OCI-LY7 (cell line): ENCODE measurements at regions not wholly inside any gene's neighbourhood (a gene's known extent, or its start where the extent isn't known, plus 50 kb on each side); places are given as distances from the start of the nearest gene placed in this dataset.
"Not testable (repeated sequence)": the region's sequence is repeated elsewhere in the genome, so short reads cannot be mapped to it uniquely, and the experiment has no call there.

Experiments used
- BruUV-seq: library from RNA; stranded (reverse); fragments of 400-500 nt; replicated peaks from 2 replicates; lab custom pipeline; 2021; lab: Mats Ljungman, UMichigan
- CTCF ChIA-PET: fragments of 300-600 bp; sonication (Branson Sonifier 250); formaldehyde crosslinking; loops from one replicate; lab custom pipeline; 2022; ENCODE audit warnings: antibody characterized with exemption; ENCODE audit not compliant: unreplicated experiment; lab: Charles Lee
- POLR2A ChIA-PET: fragments of 300-600 bp; sonication (Branson Sonifier 250); formaldehyde crosslinking; loops from one replicate; lab custom pipeline; 2022; ENCODE audit warnings: antibody characterized with exemption; lab: Charles Lee
- DNase-seq: peaks from one replicate; pipeline ENCODE4 v3.0.0-alpha.2; 2015; ENCODE audit warnings: low spot score
- H2AFZ ChIP-seq: fragments of 200-600 bp; sonication (generic), shearing (Covaris generic); 2 replicates; pipeline ENCODE4 v1.6.1; 2014; ENCODE audit warnings: mild to moderate bottlenecking, antibody characterized with exemption, low read length, moderate library complexity
- H3K27ac ChIP-seq: fragments of 200-600 bp; sonication (generic); 2 replicates; pipeline ENCODE4 v1.5.1; 2014; ENCODE audit warnings: mixed run types, low read depth, mild to moderate bottlenecking, moderate library complexity, low read length, inconsistent platforms; ENCODE audit not compliant: poor library complexity, severe bottlenecking
- H3K36me3 ChIP-seq: fragments of 200-600 bp; sonication (generic); 2 replicates; pipeline ENCODE4 v1.6.1; 2014; ENCODE audit warnings: mild to moderate bottlenecking, antibody characterized with exemption, low read length, moderate library complexity, mixed read lengths; ENCODE audit not compliant: insufficient read depth
- H3K4me1 ChIP-seq: fragments of 200-600 bp; sonication (generic); 2 replicates; pipeline ENCODE4 v1.5.1; 2014; ENCODE audit warnings: mild to moderate bottlenecking, low read length; ENCODE audit not compliant: insufficient read depth, poor library complexity, severe bottlenecking
- H3K4me2 ChIP-seq: fragments of 200-600 bp; sonication (generic); 2 replicates; pipeline ENCODE4 v1.6.1; 2014; ENCODE audit warnings: mild to moderate bottlenecking, low read length
- H3K4me3 ChIP-seq: fragments of 200-600 bp; sonication (generic); 2 replicates; pipeline ENCODE4 v1.5.1; 2014; ENCODE audit warnings: mild to moderate bottlenecking, low read depth, low read length; ENCODE audit not compliant: poor library complexity, severe bottlenecking
- H3K79me2 ChIP-seq: fragments of 200-600 bp; sonication (generic); 2 replicates; pipeline ENCODE4 v1.6.1; 2016; ENCODE audit warnings: low read depth, mild to moderate bottlenecking, low read length, moderate library complexity, mixed read lengths; ENCODE audit not compliant: insufficient read depth
- H3K9me2 ChIP-seq: fragments of 200-600 bp; sonication (generic); 2 replicates; pipeline ENCODE4 v1.6.1; 2016; ENCODE audit warnings: mild to moderate bottlenecking, low read length, mixed read lengths; ENCODE audit not compliant: insufficient read depth
- H3K9me3 ChIP-seq: fragments of 200-600 bp; sonication (generic); 2 replicates; pipeline ENCODE4 v1.6.1; 2014; ENCODE audit warnings: mild to moderate bottlenecking, mixed run types, low read length, mixed read lengths
- H4K20me1 ChIP-seq: fragments of 200-600 bp; sonication (generic); 2 replicates; pipeline ENCODE4 v1.6.1; 2014; ENCODE audit warnings: mild to moderate bottlenecking, antibody characterized with exemption, low read length, moderate library complexity, mixed read lengths; ENCODE audit not compliant: insufficient read depth
- EZH2phosphoT487 ChIP-seq: fragments of 200-600 bp; sonication (generic); IDR thresholded peaks from 2 replicates; pipeline ENCODE4 v1.6.1; 2018; ENCODE audit warnings: low read depth, borderline replicate concordance, mild to moderate bottlenecking, mixed run types, antibody characterized with exemption, low read length, moderate library complexity, mixed read lengths
- intact Hi-C: fragments of 100-400 bp; cut with micrococcal nuclease; formaldehyde crosslinking; loops from one replicate; pipeline ENCODE4 v1.10.0; 2022; ENCODE audit not compliant: unreplicated experiment
- TF ChIP-seq, protein P1 (sequence below): fragments of 200-600 bp; sonication (generic); conservative IDR thresholded peaks from 2 replicates; pipeline ENCODE4 v1.5.1; 2014; ENCODE audit warnings: mild to moderate bottlenecking, antibody characterized with exemption, low read length, moderate library complexity, mixed read lengths

DNA sequence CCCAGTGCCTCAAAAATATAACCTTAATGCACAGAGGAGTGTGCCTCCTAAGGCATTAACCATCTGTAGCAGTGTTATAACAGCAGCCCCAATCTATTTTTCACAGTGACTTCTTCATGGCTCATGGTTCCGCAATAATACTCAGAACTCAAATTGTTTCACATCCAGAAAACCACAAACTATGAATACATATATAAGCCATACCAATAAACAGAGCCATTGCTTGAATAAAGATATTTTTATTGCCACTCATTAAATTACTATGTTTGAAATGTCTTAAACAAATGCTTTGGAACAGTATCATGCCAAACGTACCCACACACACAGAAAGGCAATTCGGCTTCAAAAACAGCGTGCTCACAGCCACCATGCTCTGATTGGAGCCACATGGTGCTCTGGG, 629.3 kb upstream of the NRP1 start:
- Histone ChIP-seq H3K4me2 (no peak overlapping the region), H3K36me3 (no peaks in the 10 kb centered on the region), H3K9me3 (no peaks in the 10 kb centered on the region), H2AFZ (no peak overlapping the region), H3K4me1 (no peaks in the 10 kb centered on the region), H3K9me2 (no peaks in the 10 kb centered on the region), H4K20me1 (no peaks in the 10 kb centered on the region), H3K27ac (no peak overlapping the region), H3K4me3 (no peak overlapping the region), H3K79me2 (no peaks in the 10 kb centered on the region)
- DNase-seq = no peak
- BruUV-seq = no TSS peak
- TF ChIP-seq, protein P1, sequence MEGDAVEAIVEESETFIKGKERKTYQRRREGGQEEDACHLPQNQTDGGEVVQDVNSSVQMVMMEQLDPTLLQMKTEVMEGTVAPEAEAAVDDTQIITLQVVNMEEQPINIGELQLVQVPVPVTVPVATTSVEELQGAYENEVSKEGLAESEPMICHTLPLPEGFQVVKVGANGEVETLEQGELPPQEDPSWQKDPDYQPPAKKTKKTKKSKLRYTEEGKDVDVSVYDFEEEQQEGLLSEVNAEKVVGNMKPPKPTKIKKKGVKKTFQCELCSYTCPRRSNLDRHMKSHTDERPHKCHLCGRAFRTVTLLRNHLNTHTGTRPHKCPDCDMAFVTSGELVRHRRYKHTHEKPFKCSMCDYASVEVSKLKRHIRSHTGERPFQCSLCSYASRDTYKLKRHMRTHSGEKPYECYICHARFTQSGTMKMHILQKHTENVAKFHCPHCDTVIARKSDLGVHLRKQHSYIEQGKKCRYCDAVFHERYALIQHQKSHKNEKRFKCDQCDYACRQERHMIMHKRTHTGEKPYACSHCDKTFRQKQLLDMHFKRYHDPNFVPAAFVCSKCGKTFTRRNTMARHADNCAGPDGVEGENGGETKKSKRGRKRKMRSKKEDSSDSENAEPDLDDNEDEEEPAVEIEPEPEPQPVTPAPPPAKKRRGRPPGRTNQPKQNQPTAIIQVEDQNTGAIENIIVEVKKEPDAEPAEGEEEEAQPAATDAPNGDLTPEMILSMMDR = no peak
- no peak for TF ChIP-seq EZH2phosphoT487
- intact Hi-C loops = no loop called here
- ChIA-PET POLR2A (interaction anchor here (0.6 kb wide), 1 partner anchor 968 kb away, joined by 10 read pairs; no protein-coding TSS in a partner anchor), CTCF (no interaction called here)

DNA sequence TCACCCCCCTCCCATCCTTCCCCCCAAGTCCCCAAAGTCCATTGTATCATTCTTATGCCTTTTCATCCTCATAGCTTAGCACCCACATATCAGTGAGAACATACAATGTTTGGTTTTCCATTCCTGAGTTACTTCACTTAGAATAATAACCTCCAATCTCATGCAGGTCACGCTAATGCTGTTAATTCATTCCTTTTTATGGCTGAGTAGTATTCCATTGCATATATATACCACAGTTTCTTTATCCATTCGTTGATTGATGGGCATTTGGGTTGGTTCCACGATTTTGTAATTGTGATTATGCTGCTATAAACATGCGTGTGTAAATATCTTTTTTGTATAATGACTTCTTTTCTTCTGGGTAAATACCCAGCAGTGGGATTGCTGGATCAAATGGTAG, 621.9 kb upstream of the NRP1 start:
- intact Hi-C loops, DNase-seq, H3K4me3 ChIP-seq, H4K20me1 ChIP-seq, H3K27ac ChIP-seq, H3K36me3 ChIP-seq, H3K9me3 ChIP-seq, H2AFZ ChIP-seq, H3K79me2 ChIP-seq, H3K9me2 ChIP-seq, H3K4me1 ChIP-seq, H3K4me2 ChIP-seq, BruUV-seq: not testable (repeated sequence)
- CTCF ChIA-PET = interaction anchor here (0.5 to 0.6 kb wide), 2 partner anchors 717 to 1195 kb away, joined by 4 to 7 read pairs; no protein-coding TSS in a partner anchor
- POLR2A ChIA-PET = interaction anchor here (0.6 kb wide), 1 partner anchor 992 kb away, joined by 4 read pairs; no protein-coding TSS in a partner anchor

DNA sequence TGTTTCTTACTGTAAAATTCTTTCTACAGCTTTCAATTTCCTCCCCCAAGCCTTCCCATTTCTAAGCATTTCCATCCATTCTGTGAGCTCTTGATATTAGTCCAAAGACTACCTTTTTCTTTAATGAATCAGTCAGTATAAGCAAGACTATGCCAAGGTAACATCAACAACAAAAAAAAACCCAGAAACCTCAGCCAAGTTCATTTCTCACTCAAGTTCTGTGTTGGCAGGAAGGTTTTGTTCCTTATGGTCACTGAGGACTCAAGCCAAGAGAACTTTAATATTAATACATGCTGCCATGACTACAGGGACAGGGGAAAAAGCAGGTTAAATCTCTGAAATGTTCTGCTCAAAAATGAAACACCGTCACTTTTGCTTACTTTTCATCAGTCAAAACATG, 621.2 kb upstream of the NRP1 start:
- CTCF ChIA-PET = no interaction called here
- no TSS peak for BruUV-seq
- H3K4me1 ChIP-seq = no peaks in the 10 kb centered on the region

More for the DNA sequence above, 621.2 kb upstream of the NRP1 start:
- Histone ChIP-seq H3K4me2 (no peak overlapping the region), H3K4me3 (no peak overlapping the region), H4K20me1 (no peaks in the 10 kb centered on the region), H3K9me2 (no peaks in the 10 kb centered on the region), H3K36me3 (no peaks in the 10 kb centered on the region), H3K79me2 (no peaks in the 10 kb centered on the region), H3K9me3 (no peaks in the 10 kb centered on the region), H2AFZ (no peak overlapping the region), H3K27ac (no peak overlapping the region)
- no peak for TF ChIP-seq EZH2phosphoT487
- TF ChIP-seq, protein P1 = no peak
- intact Hi-C loops = no loop called here
- POLR2A ChIA-PET = no interaction called here
- no peak for DNase-seq
